ENCODE measurements at regions not wholly inside any gene's neighbourhood (a gene's known extent, or its start where the extent isn't known, plus 50 kb on each side); places are given as distances from the start of the nearest gene placed in this dataset.

GRCh38 chr1:20425622-20426021 lies 60.4 kb downstream of the CAMK2N1 start:
- ATAC-seq (no peak), FAIRE-seq (no peak), DNase-seq (ENCODE audit: low spot score) (no peak)
- intact Hi-C loops (cut with micrococcal nuclease; ENCODE audit: unreplicated experiment) (no loop called here), in situ Hi-C loops (cut with HindIII; ENCODE audit: extremely low pct_ligation_motif_present, low pct_unique_long_range_greater_than_20kb) (loop anchor here (10.0 kb wide), 1 partner anchor 211 kb away; no protein-coding TSS in a partner anchor)
- ChIA-PET CTCF (ENCODE audit: low intra/inter-chr PET ratio, low total read pairs) (no interaction called here), POLR2A (no interaction called here)
- no peak overlapping the region for H3K27ac ChIP-seq (ENCODE audit: extremely low read length, insufficient read depth, low read length)
- no peaks in the 10 kb centered on the region for H3K4me1 ChIP-seq (ENCODE audit: insufficient read depth, low read length)
- H3K79me2 ChIP-seq (ENCODE audit: insufficient read depth, low read length), result no peaks in the 10 kb centered on the region
- TF ChIP-seq ARHGAP35 (CRISPR knock-in tag; IDR thresholded peaks at IDR 0.05; ENCODE audit: borderline replicate concordance) (no peak), GABPA (IDR thresholded peaks at IDR 0.05; ENCODE audit: low read depth, low read length) (no peak), GABPA (CRISPR knock-in tag; IDR thresholded peaks at IDR 0.05; ENCODE audit: low read depth) (no peak), ZNF10 (CRISPR knock-in tag; IDR thresholded peaks at IDR 0.05; ENCODE audit: borderline replicate concordance, low read depth) (no peak), PAWR (CRISPR knock-in tag; IDR thresholded peaks at IDR 0.05; ENCODE audit: borderline replicate concordance) (no peak), CSRNP1 (CRISPR knock-in tag; IDR thresholded peaks at IDR 0.05) (no peak), MED13 (CRISPR knock-in tag; IDR thresholded peaks at IDR 0.05) (no peak), MXD4 (CRISPR knock-in tag; IDR thresholded peaks at IDR 0.05) (no peak), ZBTB7A (CRISPR knock-in tag; IDR thresholded peaks at IDR 0.05) (no peak), SRY (CRISPR knock-in tag; IDR thresholded peaks at IDR 0.05) (no peak), RAD51 (IDR thresholded peaks at IDR 0.05; ENCODE audit: borderline replicate concordance) (no peak)
- TF ChIP-seq, protein P1, sequence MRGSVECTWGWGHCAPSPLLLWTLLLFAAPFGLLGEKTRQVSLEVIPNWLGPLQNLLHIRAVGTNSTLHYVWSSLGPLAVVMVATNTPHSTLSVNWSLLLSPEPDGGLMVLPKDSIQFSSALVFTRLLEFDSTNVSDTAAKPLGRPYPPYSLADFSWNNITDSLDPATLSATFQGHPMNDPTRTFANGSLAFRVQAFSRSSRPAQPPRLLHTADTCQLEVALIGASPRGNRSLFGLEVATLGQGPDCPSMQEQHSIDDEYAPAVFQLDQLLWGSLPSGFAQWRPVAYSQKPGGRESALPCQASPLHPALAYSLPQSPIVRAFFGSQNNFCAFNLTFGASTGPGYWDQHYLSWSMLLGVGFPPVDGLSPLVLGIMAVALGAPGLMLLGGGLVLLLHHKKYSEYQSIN (CRISPR knock-in tag; IDR thresholded peaks at IDR 0.05; ENCODE audit: borderline replicate concordance), result no peak
- TF ChIP-seq, protein P2, sequence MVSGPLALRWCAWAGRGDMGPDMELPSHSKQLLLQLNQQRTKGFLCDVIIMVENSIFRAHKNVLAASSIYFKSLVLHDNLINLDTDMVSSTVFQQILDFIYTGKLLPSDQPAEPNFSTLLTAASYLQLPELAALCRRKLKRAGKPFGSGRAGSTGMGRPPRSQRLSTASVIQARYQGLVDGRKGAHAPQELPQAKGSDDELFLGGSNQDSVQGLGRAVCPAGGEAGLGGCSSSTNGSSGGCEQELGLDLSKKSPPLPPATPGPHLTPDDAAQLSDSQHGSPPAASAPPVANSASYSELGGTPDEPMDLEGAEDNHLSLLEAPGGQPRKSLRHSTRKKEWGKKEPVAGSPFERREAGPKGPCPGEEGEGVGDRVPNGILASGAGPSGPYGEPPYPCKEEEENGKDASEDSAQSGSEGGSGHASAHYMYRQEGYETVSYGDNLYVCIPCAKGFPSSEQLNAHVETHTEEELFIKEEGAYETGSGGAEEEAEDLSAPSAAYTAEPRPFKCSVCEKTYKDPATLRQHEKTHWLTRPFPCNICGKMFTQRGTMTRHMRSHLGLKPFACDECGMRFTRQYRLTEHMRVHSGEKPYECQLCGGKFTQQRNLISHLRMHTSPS (CRISPR knock-in tag; IDR thresholded peaks at IDR 0.05; ENCODE audit: low read depth), result no peak
- TF ChIP-seq, protein P3, sequence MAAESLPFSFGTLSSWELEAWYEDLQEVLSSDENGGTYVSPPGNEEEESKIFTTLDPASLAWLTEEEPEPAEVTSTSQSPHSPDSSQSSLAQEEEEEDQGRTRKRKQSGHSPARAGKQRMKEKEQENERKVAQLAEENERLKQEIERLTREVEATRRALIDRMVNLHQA (CRISPR knock-in tag; IDR thresholded peaks at IDR 0.05), result no peak
- TF ChIP-seq, protein P4, sequence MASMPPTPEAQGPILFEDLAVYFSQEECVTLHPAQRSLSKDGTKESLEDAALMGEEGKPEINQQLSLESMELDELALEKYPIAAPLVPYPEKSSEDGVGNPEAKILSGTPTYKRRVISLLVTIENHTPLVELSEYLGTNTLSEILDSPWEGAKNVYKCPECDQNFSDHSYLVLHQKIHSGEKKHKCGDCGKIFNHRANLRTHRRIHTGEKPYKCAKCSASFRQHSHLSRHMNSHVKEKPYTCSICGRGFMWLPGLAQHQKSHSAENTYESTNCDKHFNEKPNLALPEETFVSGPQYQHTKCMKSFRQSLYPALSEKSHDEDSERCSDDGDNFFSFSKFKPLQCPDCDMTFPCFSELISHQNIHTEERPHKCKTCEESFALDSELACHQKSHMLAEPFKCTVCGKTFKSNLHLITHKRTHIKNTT (CRISPR knock-in tag; IDR thresholded peaks at IDR 0.05), result no peak
- peaks cover 0 to 3% of the 10 kb centered on the region in 2 experiments; a peak in 2 of 5 replicates for H3K27me3 ChIP-seq (ENCODE audit: control insufficient read depth in 1 of 2, insufficient read depth in 2 of 2, low read length in 2 of 2)
- H3K36me3 ChIP-seq (replicated peaks in 1 of 2; ENCODE audit: control insufficient read depth in 1 of 2, insufficient read depth in 2 of 2, low read length in 2 of 2), result no peaks in the 10 kb centered on the region
- no peak overlapping the region for H2AFZ ChIP-seq (ENCODE audit: low read length)
- BruUV-seq (replicated peaks), result no TSS peak
- no peak overlapping the region for H3K4me2 ChIP-seq (ENCODE audit: low read depth, low read length)
- no peak overlapping the region for H3K9ac ChIP-seq (ENCODE audit: insufficient read depth, low read depth, low read length)
- H3K9me3 ChIP-seq (ENCODE audit: low read length), result peaks cover 14% of the 10 kb centered on the region
- WGBS (ENCODE audit: low lambda C conversion rate), result 1% methylated on average over 2 of the region's 2 CpGs
- no peaks in the 10 kb centered on the region for H4K20me1 ChIP-seq (ENCODE audit: insufficient read depth, low read length)
- no peak overlapping the region for H3K4me3 ChIP-seq (replicated peaks in 1 of 3; ENCODE audit: insufficient read depth in 1 of 3, low read depth in 2 of 3, low read length in 3 of 3)

Data from HepG2 (cell line).